ENCODE measurements at regions not wholly inside any gene's neighbourhood (a gene's known extent, or its start where the extent isn't known, plus 50 kb on each side); places are given as distances from the start of the nearest gene placed in this dataset.

GRCh38 chr5:115372146-115372545, 75.7 kb upstream of the CCDC112 start:
- no peak for DNase-seq

GRCh38 chr5:115369430-115370144, 73.1 kb upstream of the CCDC112 start:
- DNase-seq = no peak

GRCh38 chr5:115366223-115366622, 69.8 kb upstream of the CCDC112 start:
- DNase-seq = peak; percentile 93

GRCh38 chr5:115363879-115364278, 67.4 kb upstream of the CCDC112 start:
- DNase-seq = no peak

- DNase-seq = no peak
Observed at GRCh38 chr5:115360046-115360685, 63.7 kb upstream of the CCDC112 start.

GRCh38 chr5:115355767-115356381, 59.4 kb upstream of the CCDC112 start:
- DNase-seq = no peak

- DNase-seq = no peak
Observed at GRCh38 chr5:115355095-115355494, 58.6 kb upstream of the CCDC112 start.

- no peak for DNase-seq
Observed at GRCh38 chr5:115354246-115354645, 57.8 kb upstream of the CCDC112 start.

- DNase-seq = no peak
Observed at GRCh38 chr5:115352571-115352970, 56.1 kb upstream of the CCDC112 start.

- DNase-seq = no peak
Observed at GRCh38 chr5:115351356-115352195, 55.1 kb upstream of the CCDC112 start.

- no peak for DNase-seq
Observed at GRCh38 chr5:115350894-115351293, 54.4 kb upstream of the CCDC112 start.

GRCh38 chr5:115349001-115349817, 52.8 kb upstream of the CCDC112 start:
- DNase-seq = peak; percentile 26

GRCh38 chr5:115348175-115348574, 51.7 kb upstream of the CCDC112 start:
- DNase-seq = no peak
